ENCODE measurements at regions not wholly inside any gene's neighbourhood (a gene's known extent, or its start where the extent isn't known, plus 50 kb on each side); places are given as distances from the start of the nearest gene placed in this dataset.
"Not testable (repeated sequence)": the region's sequence is repeated elsewhere in the genome, so short reads cannot be mapped to it uniquely, and the experiment has no call there.

GRCh38 chr5:155684417-155684816 is 642.5 kb upstream of the SGCD start:
- DNase-seq (ENCODE audit: low read depth in 3 of 3, low spot score in 1 of 3): no peak

- DNase-seq (ENCODE audit: low read depth in 3 of 3, low spot score in 1 of 3): no peak
These were observed 640.8 kb upstream of the SGCD start for GRCh38 chr5:155686131-155686530.

GRCh38 chr5:155689406-155689805 is 637.6 kb upstream of the SGCD start:
- no peak for DNase-seq (ENCODE audit: low read depth in 3 of 3, low spot score in 1 of 3)

GRCh38 chr5:155696362-155696761 is 630.6 kb upstream of the SGCD start:
- DNase-seq (ENCODE audit: low read depth in 3 of 3, low spot score in 1 of 3): no peak

- DNase-seq (ENCODE audit: low read depth in 3 of 3, low spot score in 1 of 3): no peak
These were observed 629.7 kb upstream of the SGCD start for GRCh38 chr5:155697236-155697635.

GRCh38 chr5:155699385-155699784 is 627.6 kb upstream of the SGCD start:
- DNase-seq (ENCODE audit: low read depth in 3 of 3, low spot score in 1 of 3): no peak

- DNase-seq (ENCODE audit: low read depth in 3 of 3, low spot score in 1 of 3): no peak
These were observed 626.6 kb upstream of the SGCD start for GRCh38 chr5:155700333-155700732.

GRCh38 chr5:155711882-155712281 is 615.1 kb upstream of the SGCD start:
- no peak for DNase-seq (ENCODE audit: low read depth in 3 of 3, low spot score in 1 of 3)

- not testable (repeated sequence) for DNase-seq (ENCODE audit: low read depth in 3 of 3, low spot score in 1 of 3)
These were observed 612.5 kb upstream of the SGCD start for GRCh38 chr5:155714435-155714834.

- no peak for DNase-seq (ENCODE audit: low read depth in 3 of 3, low spot score in 1 of 3)
These were observed 600.7 kb upstream of the SGCD start for GRCh38 chr5:155726267-155726666.

- DNase-seq (ENCODE audit: low read depth in 3 of 3, low spot score in 1 of 3): no peak
These were observed 599.3 kb upstream of the SGCD start for GRCh38 chr5:155727512-155728145.

GRCh38 chr5:155728146-155728856 is 598.7 kb upstream of the SGCD start:
- DNase-seq (ENCODE audit: low read depth in 3 of 3, low spot score in 1 of 3): no peak

- DNase-seq (ENCODE audit: low read depth in 3 of 3, low spot score in 1 of 3): no peak
These were observed 597.9 kb upstream of the SGCD start for GRCh38 chr5:155728857-155729683.

- DNase-seq (ENCODE audit: low read depth in 3 of 3, low spot score in 1 of 3): no peak
These were observed 597.3 kb upstream of the SGCD start for GRCh38 chr5:155729684-155730059.

- DNase-seq (ENCODE audit: low read depth in 3 of 3, low spot score in 1 of 3): no peak
These were observed 594.2 kb upstream of the SGCD start for GRCh38 chr5:155732587-155733376.

GRCh38 chr5:155733935-155734334 is 593.0 kb upstream of the SGCD start:
- no peak for DNase-seq (ENCODE audit: low read depth in 3 of 3, low spot score in 1 of 3)

- no peak for DNase-seq (ENCODE audit: low read depth in 3 of 3, low spot score in 1 of 3)
These were observed 591.6 kb upstream of the SGCD start for GRCh38 chr5:155735388-155735787.

- DNase-seq (ENCODE audit: low read depth in 3 of 3, low spot score in 1 of 3): no peak
These were observed 588.3 kb upstream of the SGCD start for GRCh38 chr5:155738616-155739015.

- DNase-seq (ENCODE audit: low read depth in 3 of 3, low spot score in 1 of 3): no peak
These were observed 580.5 kb upstream of the SGCD start for GRCh38 chr5:155746367-155747038.

- no peak for DNase-seq (ENCODE audit: low read depth in 3 of 3, low spot score in 1 of 3)
These were observed 576.9 kb upstream of the SGCD start for GRCh38 chr5:155750101-155750500.

- DNase-seq (ENCODE audit: low read depth in 3 of 3, low spot score in 1 of 3): no peak
These were observed 576.4 kb upstream of the SGCD start for GRCh38 chr5:155750571-155750970.

Measured in stimulated activated CD4-positive, alpha-beta T cell treated with anti-CD3 and anti-CD28 coated beads, TNF-alpha, amount 100 ng/mL, for 1 hour (primary cell).